Uterus (tissue), 3 donors: ENCODE measurements at regions not wholly inside any gene's neighbourhood (a gene's known extent, or its start where the extent isn't known, plus 50 kb on each side); places are given as distances from the start of the nearest gene placed in this dataset.

Experiments
- DNase-seq, 2 donors: peaks; one replicate each; pipeline ENCODE4 v3.0.0-alpha.2; 2019 to 2020
- H3K27ac ChIP-seq, 2 donors: fragments of 200-600 bp; sonication (generic); 1 replicate in 1 of 2; 2 replicates in 1 of 2; pipeline ENCODE4 v1.5.1; 2016 to 2018
- H3K27me3 ChIP-seq, 2 donors: fragments of 200-600 bp; sonication (generic); one replicate each; pipeline ENCODE4 v1.5.1; 2018 to 2019; ENCODE audit warnings: control low read depth in 1 of 2
- H3K36me3 ChIP-seq, 2 donors: fragments of 200-600 bp; sonication (generic); one replicate each; pipeline ENCODE4 v1.5.1; 2019; ENCODE audit warnings: control low read depth in 1 of 2
- H3K4me1 ChIP-seq, 2 donors: fragments of 200-600 bp; sonication (generic); one replicate each; pipeline ENCODE4 v1.5.1; 2018 to 2019; ENCODE audit warnings: control low read depth in 1 of 2
- H3K4me3 ChIP-seq, 2 donors: fragments of 200-600 bp; sonication (generic); 1 replicate in 1 of 2; 2 replicates in 1 of 2; pipeline ENCODE4 v1.5.1; 2018 to 2019; ENCODE audit warnings: mild to moderate bottlenecking in 1 of 2
- H3K9me3 ChIP-seq, 2 donors: fragments of 200-600 bp; sonication (generic); one replicate each; pipeline ENCODE4 v1.5.1; 2019; ENCODE audit warnings: control low read depth in 1 of 2
- POLR2A ChIP-seq, 2 donors: fragments of 450-650 bp; IDR thresholded peaks; one replicate each; pipeline ENCODE4 v1.6.1; 2016; ENCODE audit warnings: antibody characterized with exemption in 2 of 2, mild to moderate bottlenecking in 1 of 2, moderate library complexity in 1 of 2
- intact Hi-C: fragments of 100-400 bp; cut with DNase I; formaldehyde crosslinking; loops from one replicate; pipeline ENCODE4 v1.15.1; 2023; ENCODE audit warnings: low total_unique reads
- TF ChIP-seq, protein P1 (sequence below), 4 experiments: fragments of 200-600 bp in 2 of 4; fragments of 450-650 bp in 2 of 4; sonication (generic) in 2 of 4; IDR thresholded peaks; one replicate each; pipeline ENCODE4 v1.5.1; 2016 to 2019; ENCODE audit warnings: antibody characterized with exemption in 4 of 4, mild to moderate bottlenecking in 2 of 4, moderate library complexity in 1 of 4
- donor health status: DM: yes; HTN: yes; CAD: no.

DNA sequence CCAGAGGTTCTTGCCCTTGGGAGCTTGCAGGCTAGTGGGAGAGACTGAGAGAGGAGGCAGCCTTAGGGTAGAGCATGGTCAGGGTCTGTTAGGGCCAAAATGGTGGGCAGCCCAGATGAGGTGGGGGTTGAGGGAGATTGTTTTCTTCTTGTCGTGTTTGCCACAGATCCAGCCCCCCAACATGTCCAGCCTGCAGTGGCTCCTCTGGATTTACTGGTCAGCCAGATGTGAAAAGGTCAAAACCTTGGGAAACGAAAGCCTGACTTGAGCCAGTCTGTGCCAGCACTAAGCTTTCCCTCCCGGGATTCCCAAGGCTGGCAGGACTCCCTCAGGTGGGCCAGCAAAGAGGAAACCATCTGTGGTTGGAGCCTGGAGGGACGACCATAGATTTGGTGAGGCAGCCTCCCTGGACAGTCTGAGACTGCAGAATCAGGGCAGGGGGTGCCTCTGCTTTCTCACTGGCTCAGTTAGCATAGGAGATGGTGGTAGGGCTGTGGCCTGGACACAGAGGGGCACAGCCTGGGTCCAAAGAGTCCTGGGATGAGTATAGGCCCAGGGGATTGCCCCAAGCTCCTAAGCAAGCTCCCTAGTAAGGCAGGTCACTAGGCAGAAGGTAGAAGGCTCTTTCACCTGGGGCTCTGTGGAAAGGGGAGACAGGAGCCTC is 51.2 kb upstream of the PRR23C start:
- Histone ChIP-seq H3K4me3 (no peak overlapping the region), H3K27me3 (no peaks in the 10 kb centered on the region), H3K4me1 (no peaks in the 10 kb centered on the region), H3K36me3 (no peaks in the 10 kb centered on the region), H3K27ac (no peak overlapping the region), H3K9me3 (no peaks in the 10 kb centered on the region)
- intact Hi-C loops, result no loop called here
- TF ChIP-seq, protein P1, sequence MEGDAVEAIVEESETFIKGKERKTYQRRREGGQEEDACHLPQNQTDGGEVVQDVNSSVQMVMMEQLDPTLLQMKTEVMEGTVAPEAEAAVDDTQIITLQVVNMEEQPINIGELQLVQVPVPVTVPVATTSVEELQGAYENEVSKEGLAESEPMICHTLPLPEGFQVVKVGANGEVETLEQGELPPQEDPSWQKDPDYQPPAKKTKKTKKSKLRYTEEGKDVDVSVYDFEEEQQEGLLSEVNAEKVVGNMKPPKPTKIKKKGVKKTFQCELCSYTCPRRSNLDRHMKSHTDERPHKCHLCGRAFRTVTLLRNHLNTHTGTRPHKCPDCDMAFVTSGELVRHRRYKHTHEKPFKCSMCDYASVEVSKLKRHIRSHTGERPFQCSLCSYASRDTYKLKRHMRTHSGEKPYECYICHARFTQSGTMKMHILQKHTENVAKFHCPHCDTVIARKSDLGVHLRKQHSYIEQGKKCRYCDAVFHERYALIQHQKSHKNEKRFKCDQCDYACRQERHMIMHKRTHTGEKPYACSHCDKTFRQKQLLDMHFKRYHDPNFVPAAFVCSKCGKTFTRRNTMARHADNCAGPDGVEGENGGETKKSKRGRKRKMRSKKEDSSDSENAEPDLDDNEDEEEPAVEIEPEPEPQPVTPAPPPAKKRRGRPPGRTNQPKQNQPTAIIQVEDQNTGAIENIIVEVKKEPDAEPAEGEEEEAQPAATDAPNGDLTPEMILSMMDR (IDR thresholded peaks at IDR 0.05), result no peak
- no peak for TF ChIP-seq POLR2A (IDR thresholded peaks at IDR 0.05)
- no peak for DNase-seq

DNA sequence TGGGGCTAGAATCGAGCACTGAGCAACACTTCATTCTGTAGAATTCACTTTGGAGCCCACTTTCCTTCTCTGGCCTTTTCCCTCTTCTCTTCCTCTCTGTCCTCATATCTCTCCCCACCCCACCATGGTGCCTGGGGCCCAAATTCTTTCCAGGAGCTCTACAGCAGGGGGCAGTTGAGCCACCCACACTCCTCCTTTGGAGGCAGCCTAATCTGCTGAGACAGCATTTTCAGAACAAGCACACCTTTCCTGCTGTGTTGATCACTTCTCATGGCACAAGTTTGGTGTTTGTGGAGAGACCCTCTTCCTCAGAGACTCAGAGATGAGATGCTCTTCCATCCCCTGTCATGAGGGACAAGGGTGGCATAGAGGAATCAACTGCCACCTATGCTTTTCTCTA is 52.0 kb upstream of the PRR23C start:
- intact Hi-C loops, result no loop called here

DNA sequence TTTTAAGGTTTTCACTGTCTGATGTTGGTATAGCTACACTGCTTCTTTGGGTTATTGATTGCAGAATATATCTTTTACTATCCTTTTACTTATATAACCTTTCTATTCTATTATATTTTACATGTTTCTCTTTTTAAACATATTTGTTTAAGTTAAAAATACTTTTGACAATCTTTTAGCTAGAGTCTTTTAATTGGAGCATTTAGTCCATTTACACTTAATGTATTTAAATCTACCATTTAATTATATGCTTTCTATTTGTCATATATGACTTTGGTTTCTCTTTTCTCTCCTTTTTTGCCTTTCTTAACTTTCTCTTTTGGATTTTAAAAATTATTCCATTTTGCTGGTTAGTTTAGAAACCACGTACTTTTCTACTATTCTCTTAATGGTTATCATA is 53.7 kb upstream of the PRR23C start:
- Histone ChIP-seq H3K27me3 (no peaks in the 10 kb centered on the region), H3K36me3 (no peaks in the 10 kb centered on the region), H3K4me3 (no peak overlapping the region), H3K4me1 (no peaks in the 10 kb centered on the region), H3K27ac (no peak overlapping the region), H3K9me3 (no peaks in the 10 kb centered on the region)
- intact Hi-C loops, result no loop called here
- no peak for DNase-seq
- no peak for TF ChIP-seq POLR2A (IDR thresholded peaks at IDR 0.05)
- TF ChIP-seq, protein P1 (IDR thresholded peaks at IDR 0.05), result no peak

More for the DNA sequence above, 52.0 kb upstream of the PRR23C start:
- Histone ChIP-seq H3K4me1 (no peaks in the 10 kb centered on the region), H3K9me3 (no peaks in the 10 kb centered on the region), H3K27ac (no peak overlapping the region), H3K27me3 (no peaks in the 10 kb centered on the region), H3K4me3 (no peak overlapping the region), H3K36me3 (no peaks in the 10 kb centered on the region)
- DNase-seq, result no peak
- TF ChIP-seq POLR2A (IDR thresholded peaks at IDR 0.05), result no peak
- TF ChIP-seq, protein P1 (IDR thresholded peaks at IDR 0.05), result no peak

DNA sequence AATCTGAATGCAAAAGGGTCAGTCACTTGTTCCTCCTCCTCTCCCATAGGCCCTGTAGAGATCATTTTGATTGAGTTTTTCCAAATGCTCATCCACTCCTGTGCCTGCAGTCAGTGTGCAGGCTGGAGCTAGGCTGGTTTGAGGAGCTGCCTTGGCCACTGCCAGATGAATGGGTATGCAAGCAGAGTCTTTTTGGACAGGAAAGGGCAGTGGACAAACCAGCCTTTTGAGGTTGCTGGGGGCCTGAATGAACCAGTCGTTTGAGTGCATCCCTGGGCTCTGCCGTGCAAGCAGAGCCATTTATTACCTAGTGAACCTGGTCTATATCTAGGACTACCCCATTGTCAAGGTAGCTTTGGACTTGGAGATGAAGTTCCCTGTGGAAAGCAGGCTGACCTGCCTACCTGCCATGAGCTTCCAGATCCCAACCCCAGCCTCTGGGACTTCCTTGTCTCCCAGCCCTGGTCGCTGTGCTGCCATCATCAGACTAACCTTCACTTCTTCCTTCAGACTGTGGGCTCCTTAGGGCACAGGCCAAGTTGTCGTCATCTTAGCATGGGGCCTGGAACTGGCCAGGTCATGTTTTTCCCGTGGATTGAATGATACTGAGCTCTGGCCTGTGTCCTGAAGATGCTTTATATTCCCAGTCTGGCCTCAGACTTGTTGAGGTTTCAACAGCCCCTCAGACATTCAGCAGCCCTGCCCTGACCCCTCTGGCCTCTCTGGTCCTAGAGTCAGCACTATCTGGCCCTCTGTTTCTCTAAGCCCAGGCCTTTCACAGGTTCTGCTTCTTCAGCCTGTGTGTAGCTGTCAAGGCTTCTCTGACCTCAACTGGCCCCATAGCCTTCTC is 55.5 kb upstream of the PRR23C start:
- Histone ChIP-seq H3K9me3 (no peaks in the 10 kb centered on the region), H3K27ac (no peak overlapping the region), H3K36me3 (no peaks in the 10 kb centered on the region), H3K4me3 (no peak overlapping the region), H3K27me3 (no peaks in the 10 kb centered on the region), H3K4me1 (no peaks in the 10 kb centered on the region)
- intact Hi-C loops, result loop anchor here (10.0 kb wide), 1 partner anchor 225 kb away; no protein-coding TSS in a partner anchor
- DNase-seq, result no peak
- no peak for TF ChIP-seq POLR2A (IDR thresholded peaks at IDR 0.05)
- TF ChIP-seq, protein P1 (IDR thresholded peaks at IDR 0.05), result no peak

DNA sequence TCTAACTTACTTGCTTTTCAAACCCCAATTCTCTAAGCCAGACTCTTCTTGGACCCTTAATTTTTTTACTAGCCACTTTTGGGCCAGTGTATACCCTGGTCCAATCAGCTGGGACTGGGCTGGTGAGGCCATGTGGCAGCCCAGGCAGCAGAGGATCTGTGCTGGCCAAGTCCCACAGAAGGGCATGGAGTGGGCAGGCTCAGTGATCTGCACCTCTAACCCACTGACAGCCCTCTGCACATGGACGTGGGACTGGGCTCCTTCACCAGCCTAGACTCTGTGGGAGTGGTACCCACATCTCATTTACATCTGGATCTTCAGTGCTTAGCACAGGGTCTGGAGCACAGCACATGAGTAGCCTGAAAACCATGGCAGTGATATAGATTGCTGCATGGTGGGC is 56.1 kb upstream of the PRR23C start:
- Histone ChIP-seq H3K4me1 (no peaks in the 10 kb centered on the region), H3K27me3 (no peaks in the 10 kb centered on the region), H3K27ac (no peak overlapping the region), H3K9me3 (no peaks in the 10 kb centered on the region), H3K4me3 (no peak overlapping the region), H3K36me3 (no peaks in the 10 kb centered on the region)
- no peak for DNase-seq
- intact Hi-C loops, result loop anchor here (10.0 kb wide), 1 partner anchor 224 kb away; no protein-coding TSS in a partner anchor
- TF ChIP-seq, protein P1 (IDR thresholded peaks at IDR 0.05), result no peak
- no peak for TF ChIP-seq POLR2A (IDR thresholded peaks at IDR 0.05)
